D721Med (cell line): ENCODE measurements at regions not wholly inside any gene's neighbourhood (a gene's known extent, or its start where the extent isn't known, plus 50 kb on each side); places are given as distances from the start of the nearest gene placed in this dataset.

Experiments used
- DNase-seq: peaks from one replicate; pipeline ENCODE4 v3.0.0; 2011; ENCODE audit warnings: low spot score; ENCODE audit not compliant: insufficient read length
- FAIRE-seq: peaks from 2 replicates; lab custom pipeline; 2011; peaks lifted over from hg19 to GRCh38; lab: Jason Lieb, UNC
- TF ChIP-seq, protein P1 (sequence below): IDR thresholded peaks from 2 replicates; pipeline ENCODE4 v1.5.1; 2012; ENCODE audit warnings: mild to moderate bottlenecking, control low read depth; ENCODE audit not compliant: insufficient read depth; ENCODE audit errors: missing control alignments

DNA sequence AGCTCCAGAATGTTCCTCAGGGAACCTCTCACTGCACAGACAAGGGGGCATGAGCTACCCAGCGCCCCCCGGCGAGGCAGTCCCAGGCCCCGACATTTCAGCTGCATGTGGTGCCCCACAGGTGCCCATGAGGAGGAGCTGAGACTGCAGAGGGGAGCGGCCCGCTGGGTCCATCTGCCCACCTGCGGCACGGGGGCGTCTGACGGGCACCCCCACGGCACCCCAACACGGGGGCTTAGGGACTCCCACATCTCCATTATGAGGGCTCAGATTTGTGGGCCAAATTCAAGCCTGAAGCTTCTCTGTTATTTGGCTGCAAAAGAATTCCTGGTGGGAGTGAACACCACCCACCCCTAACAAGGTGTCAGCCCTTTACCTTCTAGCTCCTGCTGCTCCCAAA, 258.4 kb downstream of the UACA start:
- TF ChIP-seq, protein P1, sequence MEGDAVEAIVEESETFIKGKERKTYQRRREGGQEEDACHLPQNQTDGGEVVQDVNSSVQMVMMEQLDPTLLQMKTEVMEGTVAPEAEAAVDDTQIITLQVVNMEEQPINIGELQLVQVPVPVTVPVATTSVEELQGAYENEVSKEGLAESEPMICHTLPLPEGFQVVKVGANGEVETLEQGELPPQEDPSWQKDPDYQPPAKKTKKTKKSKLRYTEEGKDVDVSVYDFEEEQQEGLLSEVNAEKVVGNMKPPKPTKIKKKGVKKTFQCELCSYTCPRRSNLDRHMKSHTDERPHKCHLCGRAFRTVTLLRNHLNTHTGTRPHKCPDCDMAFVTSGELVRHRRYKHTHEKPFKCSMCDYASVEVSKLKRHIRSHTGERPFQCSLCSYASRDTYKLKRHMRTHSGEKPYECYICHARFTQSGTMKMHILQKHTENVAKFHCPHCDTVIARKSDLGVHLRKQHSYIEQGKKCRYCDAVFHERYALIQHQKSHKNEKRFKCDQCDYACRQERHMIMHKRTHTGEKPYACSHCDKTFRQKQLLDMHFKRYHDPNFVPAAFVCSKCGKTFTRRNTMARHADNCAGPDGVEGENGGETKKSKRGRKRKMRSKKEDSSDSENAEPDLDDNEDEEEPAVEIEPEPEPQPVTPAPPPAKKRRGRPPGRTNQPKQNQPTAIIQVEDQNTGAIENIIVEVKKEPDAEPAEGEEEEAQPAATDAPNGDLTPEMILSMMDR = no peak
- FAIRE-seq = no peak
- DNase-seq = no peak

DNA sequence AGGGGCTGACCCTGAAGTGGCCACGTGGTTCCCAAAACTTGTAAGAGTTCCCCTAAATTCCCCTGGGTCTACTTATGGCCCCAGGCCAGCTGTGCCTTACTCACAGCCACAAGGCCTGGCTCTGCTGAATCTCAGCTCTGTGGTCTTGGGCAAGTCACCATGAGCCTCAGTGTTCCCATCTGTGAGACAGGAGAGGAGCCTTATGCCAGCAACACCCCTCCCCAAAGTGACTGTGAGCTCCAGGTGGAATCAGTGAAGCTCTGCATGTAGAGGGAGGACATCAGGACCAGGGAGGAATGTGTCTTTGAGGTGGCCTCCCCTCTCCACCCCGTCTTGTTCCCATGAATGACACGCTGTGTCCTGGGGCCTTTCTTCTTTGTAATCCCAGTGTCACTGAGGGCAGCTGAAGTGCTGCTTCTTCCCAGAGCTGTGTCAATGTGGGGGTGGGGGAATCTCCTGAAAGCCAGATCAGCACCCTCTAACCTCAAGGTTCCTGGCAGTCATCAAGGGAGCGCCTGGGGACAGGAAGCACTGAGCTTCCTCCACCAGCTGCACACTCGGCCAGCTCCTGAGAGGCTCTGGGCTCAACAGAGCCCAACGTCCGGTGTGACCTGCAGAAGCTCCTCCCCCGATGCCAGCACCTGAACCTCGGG, 258.9 kb downstream of the UACA start:
- no peak for DNase-seq
- TF ChIP-seq, protein P1 = no peak
- no peak for FAIRE-seq

DNA sequence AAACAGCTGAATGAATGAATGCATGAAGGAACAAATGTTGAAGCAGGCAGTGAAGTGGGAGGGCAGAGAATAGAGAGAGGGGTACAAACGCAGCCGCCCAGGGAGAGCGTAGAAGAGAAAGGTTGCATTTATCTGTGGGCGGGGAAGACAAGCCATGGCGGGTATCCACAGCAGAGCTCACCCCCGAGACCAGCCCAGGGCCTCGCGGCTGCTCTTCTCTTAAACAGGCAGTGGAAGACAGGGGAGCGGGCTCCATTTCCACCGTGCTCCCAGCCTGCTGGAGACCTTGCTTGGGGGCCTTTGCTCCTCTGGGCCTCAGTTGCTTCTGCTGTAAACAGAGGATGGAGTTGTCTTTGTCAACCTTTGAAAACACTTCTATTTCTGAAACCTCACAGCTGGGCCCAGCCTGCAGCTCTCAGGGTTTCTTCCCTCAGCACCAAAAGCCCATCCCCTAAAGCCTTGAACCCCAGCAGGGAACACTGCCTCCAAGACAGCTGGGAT, 259.5 kb downstream of the UACA start:
- DNase-seq (no peak), FAIRE-seq (no peak)
- TF ChIP-seq, protein P1 = no peak

DNA sequence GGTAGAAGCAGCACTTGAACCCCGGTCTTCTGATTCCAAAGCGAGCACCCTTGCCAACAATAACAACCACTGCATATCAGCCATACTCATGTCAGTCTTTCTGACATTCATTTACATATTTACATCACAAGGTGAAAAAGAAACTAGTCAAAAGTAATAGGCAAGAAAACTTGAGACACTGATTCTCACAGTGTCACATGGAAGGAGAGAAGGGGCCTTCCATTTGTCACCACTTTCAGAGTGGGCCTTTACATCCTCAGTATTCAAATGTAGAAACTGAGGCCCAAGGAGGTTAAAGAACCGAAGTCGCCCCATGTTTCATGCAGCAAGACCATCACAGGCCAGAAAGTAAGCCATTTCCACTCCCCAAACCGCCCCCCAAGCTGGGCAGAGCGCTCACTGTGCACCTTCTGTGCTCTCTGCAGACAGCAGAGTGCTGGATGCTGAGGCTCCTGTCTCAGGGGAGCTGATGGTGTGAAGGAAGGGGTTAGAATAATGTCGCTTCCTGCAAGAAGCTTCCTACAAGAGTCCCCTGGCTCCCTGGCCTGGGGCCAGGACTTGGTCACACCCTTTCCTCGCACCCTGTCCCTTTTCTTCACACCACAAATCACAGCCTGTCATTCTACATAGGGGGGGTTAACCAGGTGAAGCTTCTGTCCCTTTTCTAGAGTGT, 260.1 kb downstream of the UACA start:
- TF ChIP-seq, protein P1 = no peak
- no peak for DNase-seq
- no peak for FAIRE-seq

DNA sequence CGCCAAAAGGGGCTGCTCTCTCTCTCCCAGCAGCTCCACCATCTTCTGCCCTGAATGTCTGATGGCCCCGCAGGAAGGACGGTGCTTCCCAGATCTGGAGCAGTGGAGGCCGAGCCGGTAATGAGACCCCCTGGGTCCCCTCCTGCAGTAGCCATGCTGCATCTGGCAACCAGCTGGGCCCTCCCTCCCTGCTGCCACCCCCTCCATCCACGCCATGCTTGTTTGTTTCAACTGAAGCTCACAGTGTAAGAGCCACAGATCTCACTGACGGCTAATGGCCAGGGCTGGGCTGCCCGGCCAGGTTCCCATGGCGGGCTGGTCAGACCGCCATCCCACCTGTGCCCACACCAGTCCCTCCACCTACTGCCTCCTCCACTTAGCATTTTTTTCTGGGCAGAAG, 260.8 kb downstream of the UACA start:
- FAIRE-seq (no peak), DNase-seq (no peak)
- TF ChIP-seq, protein P1 = no peak

DNA sequence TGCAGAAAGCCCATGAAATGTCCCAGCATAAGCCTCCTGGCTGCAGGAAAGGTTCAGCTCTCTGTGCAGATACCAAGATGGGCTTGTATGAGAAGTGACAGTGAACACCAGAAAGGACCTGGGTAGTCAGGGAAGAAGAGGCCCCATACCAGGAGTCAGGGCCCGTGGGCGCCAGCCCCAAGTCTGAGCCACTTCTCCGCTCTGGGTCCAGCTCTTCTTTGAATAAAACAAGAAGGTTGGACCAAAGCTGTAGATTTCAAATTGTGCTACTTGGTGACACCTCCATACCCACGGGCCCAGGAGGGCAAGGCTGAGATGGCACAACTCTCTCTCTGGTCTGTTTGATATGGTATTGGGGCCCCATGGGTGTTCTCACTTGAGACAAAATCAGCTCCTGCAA, 261.5 kb downstream of the UACA start:
- no peak for FAIRE-seq
- DNase-seq = no peak
- TF ChIP-seq, protein P1 = no peak
